OCI-LY1 (cell line): ENCODE measurements at regions not wholly inside any gene's neighbourhood (a gene's known extent, or its start where the extent isn't known, plus 50 kb on each side); places are given as distances from the start of the nearest gene placed in this dataset.

Source experiments
- EZH2 ChIP-seq: fragments of 200-600 bp; sonication (generic), shearing (Covaris generic); IDR thresholded peaks from 2 replicates; pipeline ENCODE4 v1.8.0; 2017; ENCODE audit warnings: borderline replicate concordance, mixed run types, mild to moderate bottlenecking, antibody characterized with exemption, low read length, moderate library complexity, mixed read lengths
- TF ChIP-seq, protein P1 (sequence below): fragments of 200-600 bp; sonication (generic), shearing (Covaris generic); IDR thresholded peaks from 2 replicates; pipeline ENCODE4 v1.5.1; 2017; ENCODE audit warnings: mild to moderate bottlenecking, antibody characterized with exemption, low read length, moderate library complexity, mixed read lengths

DNA sequence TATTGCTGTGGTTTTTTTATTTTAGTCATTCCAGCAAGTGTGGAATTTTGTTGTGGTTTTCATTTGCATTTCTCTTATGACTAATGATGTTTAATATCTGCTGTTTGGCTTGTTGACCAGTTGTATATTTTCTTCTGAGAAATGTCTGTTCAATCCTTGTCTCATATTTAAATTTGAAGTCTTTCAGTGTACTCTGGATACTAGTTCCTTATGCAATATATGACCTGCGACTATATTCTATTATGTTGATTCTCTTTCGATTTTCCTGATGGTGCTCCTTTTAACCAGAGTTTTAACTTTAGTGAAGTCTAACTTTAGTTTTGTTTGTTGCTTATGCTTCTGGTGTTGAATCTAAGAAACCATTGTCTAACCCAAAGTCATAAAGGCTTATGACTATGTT, 1528.0 kb downstream of the TECRL start:
- TF ChIP-seq, protein P1, sequence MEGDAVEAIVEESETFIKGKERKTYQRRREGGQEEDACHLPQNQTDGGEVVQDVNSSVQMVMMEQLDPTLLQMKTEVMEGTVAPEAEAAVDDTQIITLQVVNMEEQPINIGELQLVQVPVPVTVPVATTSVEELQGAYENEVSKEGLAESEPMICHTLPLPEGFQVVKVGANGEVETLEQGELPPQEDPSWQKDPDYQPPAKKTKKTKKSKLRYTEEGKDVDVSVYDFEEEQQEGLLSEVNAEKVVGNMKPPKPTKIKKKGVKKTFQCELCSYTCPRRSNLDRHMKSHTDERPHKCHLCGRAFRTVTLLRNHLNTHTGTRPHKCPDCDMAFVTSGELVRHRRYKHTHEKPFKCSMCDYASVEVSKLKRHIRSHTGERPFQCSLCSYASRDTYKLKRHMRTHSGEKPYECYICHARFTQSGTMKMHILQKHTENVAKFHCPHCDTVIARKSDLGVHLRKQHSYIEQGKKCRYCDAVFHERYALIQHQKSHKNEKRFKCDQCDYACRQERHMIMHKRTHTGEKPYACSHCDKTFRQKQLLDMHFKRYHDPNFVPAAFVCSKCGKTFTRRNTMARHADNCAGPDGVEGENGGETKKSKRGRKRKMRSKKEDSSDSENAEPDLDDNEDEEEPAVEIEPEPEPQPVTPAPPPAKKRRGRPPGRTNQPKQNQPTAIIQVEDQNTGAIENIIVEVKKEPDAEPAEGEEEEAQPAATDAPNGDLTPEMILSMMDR: no peak
- TF ChIP-seq EZH2: no peak
